ENCODE measurements at regions not wholly inside any gene's neighbourhood (a gene's known extent, or its start where the extent isn't known, plus 50 kb on each side); places are given as distances from the start of the nearest gene placed in this dataset.

- DNase-seq (ENCODE audit: low read depth), result no peak
Observed at GRCh38 chr1:218135371-218135770, 149.7 kb upstream of the RRP15 start.

GRCh38 chr1:218139761-218140160, 145.3 kb upstream of the RRP15 start:
- no peak for DNase-seq (ENCODE audit: low read depth)

GRCh38 chr1:218156595-218156994, 128.5 kb upstream of the RRP15 start:
- DNase-seq (ENCODE audit: low read depth), result no peak

DNA sequence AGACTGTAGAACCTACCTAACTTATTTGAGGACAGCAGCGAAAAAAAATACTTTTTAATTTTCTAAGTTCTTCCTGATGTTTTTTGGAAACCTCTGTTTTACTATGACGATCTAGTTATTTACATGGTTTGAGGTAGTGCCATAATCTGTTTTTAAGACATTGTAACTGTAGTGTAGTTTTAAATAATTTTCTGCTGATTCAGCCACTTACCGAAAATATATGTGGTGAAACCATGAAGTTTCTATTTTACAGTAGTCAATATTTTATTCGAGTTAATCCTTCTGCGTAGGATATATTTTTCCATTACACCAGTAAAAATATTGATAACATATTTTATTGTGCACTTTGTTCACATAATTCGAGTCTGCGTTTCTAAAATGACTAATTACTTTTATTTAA, 121.7 kb upstream of the RRP15 start:
- DNase-seq (ENCODE audit: low read depth), result no peak

- no peak for DNase-seq (ENCODE audit: low read depth)
Observed at GRCh38 chr1:218164111-218164929, 120.8 kb upstream of the RRP15 start.

DNA sequence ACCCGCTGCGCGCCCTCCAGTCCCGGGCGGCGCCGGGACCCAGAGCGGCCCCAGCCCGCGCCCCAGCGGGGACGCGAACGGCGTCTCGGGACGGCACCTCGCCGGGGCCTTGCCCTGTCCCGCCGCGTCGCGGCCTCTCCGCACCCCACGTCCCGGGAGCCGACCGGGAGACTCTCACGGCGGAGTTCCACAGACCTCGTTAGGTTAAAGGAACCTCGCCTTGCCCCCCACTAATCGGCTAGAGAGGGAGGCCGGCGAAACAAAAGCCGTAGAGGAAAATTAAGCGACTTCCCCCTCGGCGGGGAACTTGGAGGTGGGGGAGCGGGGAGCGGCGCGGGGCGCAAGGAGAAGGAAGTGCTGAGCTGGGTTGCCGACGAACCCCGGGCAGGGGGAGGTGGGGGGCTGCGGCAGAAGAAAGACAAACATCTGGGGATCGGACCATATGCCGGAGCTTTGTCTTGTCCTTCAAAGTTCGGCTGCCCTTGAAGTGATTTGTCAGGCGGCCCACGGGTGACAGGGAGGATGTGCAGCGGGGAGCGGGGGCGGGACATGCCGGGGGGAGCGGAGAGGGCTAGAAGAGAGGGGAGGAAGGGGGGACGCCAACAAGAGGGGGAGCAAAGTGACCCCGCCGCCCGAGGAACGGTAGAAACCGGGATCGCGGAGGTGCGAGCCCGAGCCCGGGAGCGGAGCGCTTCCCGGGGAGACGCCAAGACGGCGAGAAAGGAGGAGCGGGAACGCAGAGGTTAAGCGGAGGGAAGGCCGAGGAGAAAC, 120.0 kb upstream of the RRP15 start:
- DNase-seq (ENCODE audit: low read depth), result no peak

DNA sequence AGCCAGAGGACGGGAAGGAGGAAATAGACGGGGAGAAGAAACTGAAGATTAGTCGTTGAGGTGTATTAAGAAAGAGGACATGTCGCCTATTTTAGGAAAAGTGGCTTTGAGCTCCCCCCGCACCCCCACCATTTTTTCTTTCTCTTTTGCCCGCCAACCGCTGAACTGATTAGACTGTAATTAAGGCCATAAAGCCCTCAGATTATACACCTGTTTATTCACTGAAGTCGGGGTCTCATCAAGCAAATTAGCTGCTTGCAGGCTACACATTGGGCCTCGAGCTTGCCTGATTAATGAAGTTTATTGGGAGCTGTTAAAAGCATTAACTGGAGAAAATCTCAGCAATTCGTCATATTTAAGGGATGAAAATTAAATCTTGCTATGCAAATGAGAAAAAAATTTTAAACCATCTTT, 119.4 kb upstream of the RRP15 start:
- DNase-seq (ENCODE audit: low read depth), result no peak

GRCh38 chr1:218166268-218166945, 118.7 kb upstream of the RRP15 start:
- DNase-seq (ENCODE audit: low read depth), result no peak

GRCh38 chr1:218171302-218171893, 113.7 kb upstream of the RRP15 start:
- peak; percentile 36 for DNase-seq (ENCODE audit: low read depth)

DNA sequence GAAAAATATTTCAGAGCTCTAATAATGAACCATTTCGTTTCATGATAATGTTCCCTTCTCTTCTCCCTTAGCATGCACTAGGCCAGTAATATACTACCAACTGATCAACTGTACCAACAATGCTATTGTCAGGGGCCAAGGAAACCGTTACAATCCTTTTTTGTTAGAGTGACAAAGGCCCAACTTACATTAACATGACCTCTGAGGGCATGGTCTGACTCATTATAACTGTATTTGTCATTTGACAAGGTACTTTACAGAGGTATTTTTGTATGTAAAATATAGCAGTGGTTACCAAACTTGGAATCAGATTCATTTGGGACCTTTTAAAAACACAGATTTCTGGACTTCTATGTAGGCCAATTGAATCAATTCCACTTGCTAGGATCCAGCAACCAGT, 102.6 kb upstream of the RRP15 start:
- DNase-seq (ENCODE audit: low read depth), result no peak

GRCh38 chr1:218200979-218201378, 84.1 kb upstream of the RRP15 start:
- DNase-seq (ENCODE audit: low read depth), result no peak

DNA sequence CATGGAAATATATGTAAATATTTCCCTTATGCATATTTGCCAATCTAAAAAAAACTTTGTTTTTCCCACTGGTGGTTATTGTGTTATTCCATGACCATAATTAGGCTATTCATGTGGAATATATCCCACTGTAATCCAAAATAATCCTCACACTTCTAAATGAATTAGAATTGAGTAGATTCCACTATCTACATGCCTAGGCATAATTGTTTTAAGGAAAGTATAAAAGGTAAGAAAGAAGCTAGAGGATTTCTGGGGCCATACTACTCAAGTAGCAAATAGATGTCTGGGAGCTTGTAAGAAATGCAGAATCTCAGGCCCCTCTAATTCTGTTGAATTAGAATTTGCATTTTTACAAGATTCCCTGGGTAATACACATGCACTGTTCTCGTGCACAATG, 83.5 kb upstream of the RRP15 start:
- DNase-seq (ENCODE audit: low read depth), result no peak

GRCh38 chr1:218205721-218206120, 79.4 kb upstream of the RRP15 start:
- no peak for DNase-seq (ENCODE audit: low read depth)

GRCh38 chr1:218207194-218207593, 77.9 kb upstream of the RRP15 start:
- DNase-seq (ENCODE audit: low read depth), result no peak

DNA sequence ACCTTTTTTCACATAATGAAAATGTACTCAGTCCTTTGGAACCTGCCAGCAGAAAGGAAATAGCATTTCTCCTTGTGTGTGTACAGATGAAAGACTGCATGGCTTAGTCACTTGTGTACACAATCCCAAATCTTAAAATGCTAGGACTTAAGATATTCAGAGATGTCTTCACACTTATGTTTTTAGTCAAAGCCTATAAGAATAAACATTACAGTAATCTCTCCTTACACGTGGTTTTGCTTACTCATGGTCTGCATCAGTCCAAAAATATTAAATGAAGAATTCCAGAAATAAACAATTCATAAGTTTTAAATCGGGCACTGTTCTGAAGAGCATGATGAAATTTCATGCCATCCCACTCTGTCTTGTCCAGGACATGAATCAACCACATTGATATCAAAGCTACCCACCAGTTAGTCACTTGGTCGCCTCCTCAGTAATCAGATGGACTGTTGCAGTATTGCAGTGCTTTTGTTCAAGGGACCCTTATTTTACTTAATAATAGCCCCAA, 75.7 kb upstream of the RRP15 start:
- peak; percentile 81 for DNase-seq (ENCODE audit: low read depth)

- DNase-seq (ENCODE audit: low read depth), result peak; percentile 9
Observed at GRCh38 chr1:218211241-218211640, 73.9 kb upstream of the RRP15 start.

GRCh38 chr1:218217040-218217439, 68.1 kb upstream of the RRP15 start:
- no peak for DNase-seq (ENCODE audit: low read depth)

- no peak for DNase-seq (ENCODE audit: low read depth)
Observed at GRCh38 chr1:218219460-218219859, 65.6 kb upstream of the RRP15 start.

DNA sequence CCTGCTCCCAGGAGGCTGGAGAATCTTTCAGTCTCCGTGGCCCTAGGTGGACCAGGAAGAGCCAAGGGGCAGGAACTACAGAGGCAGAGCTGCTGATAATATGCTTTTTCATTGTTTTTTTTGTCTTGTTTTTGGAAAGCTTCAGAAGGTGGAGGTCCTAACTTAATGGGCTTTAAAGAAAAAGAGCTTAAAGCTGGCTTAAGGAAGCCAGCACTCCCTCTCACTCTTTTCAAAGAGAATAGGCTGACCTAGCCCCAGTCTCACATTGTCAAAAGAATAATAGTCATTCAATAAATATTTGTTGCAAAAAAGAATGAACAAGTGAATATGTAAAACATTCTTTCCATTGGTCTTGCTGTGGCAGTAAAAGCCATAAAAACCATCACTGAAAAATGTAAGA, 61.0 kb upstream of the RRP15 start:
- no peak for DNase-seq (ENCODE audit: low read depth)

DNA sequence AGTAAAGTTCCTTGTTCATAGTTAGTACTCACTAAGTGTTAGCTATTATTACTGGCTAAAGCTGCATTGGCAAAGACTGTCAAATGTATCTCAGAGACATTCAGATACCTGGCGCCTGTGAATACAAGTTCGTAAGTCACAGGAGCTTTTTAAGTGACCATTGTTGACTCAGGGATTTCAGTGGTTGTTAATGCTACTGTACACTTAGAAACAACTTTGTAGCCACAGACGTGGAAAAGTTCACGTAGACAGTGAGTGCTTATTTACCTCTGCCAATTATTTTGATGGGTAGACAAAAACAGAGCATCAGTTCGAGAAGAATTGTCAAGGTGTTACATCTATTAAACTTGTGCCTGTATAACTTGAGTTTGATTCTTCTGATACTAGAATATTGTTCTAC, 59.1 kb upstream of the RRP15 start:
- no peak for DNase-seq (ENCODE audit: low read depth)
